AG09309 (cell line): ENCODE measurements at regions not wholly inside any gene's neighbourhood (a gene's known extent, or its start where the extent isn't known, plus 50 kb on each side); places are given as distances from the start of the nearest gene placed in this dataset.
A peak's percentile ranks its signal among the peaks of the same experiment; 100 is the strongest.
"Not testable (repeated sequence)": the region's sequence is repeated elsewhere in the genome, so short reads cannot be mapped to it uniquely, and the experiment has no call there.

Experiments
- DNase-seq: peaks from one replicate; pipeline ENCODE4 v3.0.0-alpha.2; 2010; ENCODE audit warnings: low read depth
- H3K4me3 ChIP-seq: 2 replicates; pipeline ENCODE4 v1.5.1; 2011; ENCODE audit warnings: mild to moderate bottlenecking, low read depth, low read length, moderate library complexity; ENCODE audit not compliant: control insufficient read depth
- CTCF ChIP-seq: IDR thresholded peaks from 2 replicates; pipeline ENCODE4 v1.5.1; 2011; ENCODE audit warnings: mild to moderate bottlenecking, low read depth, low read length, inconsistent platforms; ENCODE audit not compliant: insufficient read depth, control insufficient read depth; ENCODE audit errors: missing control alignments

DNA sequence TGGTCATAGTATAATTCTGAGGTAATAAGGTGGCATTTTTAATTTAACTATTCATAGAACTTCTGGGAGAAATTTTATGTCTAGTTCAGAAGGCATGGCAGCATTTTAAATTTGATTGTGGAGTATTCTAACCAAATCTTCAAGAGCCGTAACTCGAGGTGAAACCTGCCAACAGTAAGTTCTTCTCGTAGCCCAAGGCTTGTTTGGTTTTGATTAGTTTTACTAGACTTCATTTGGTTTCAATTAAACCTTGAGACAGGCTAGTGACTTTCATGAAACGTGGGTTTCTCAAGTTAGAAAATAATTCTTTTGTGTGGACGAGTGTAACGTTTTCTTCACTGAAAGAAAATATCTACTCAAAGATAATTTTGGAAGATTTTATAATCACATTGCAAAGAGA is 395.5 kb downstream of the USP25 start:
- no peak for TF ChIP-seq CTCF
- DNase-seq, result peak; percentile 56
- peak overlapping the region; percentile 20; the same call in 1 of the 2 replicates for H3K4me3 ChIP-seq

DNA sequence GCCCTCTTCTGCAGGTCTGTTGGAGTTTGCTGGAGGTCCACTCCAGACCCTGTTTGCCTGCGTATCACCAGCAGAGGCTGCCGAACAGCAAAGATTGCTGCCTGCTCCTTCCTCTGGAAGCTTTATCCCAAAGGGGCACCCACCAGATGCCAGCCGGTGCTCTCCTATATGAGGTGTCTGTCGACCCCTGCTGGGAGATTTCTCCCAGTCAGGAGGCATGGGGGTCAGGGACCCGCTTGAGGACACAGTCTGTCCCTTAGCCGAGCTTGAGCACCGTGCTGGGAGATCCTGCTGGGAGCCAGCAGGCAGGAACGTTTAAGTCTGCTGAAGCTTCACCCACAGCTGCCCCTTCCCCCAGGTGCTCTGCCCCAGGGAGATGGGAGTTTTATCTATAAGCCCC is 402.7 kb downstream of the USP25 start:
- not testable (repeated sequence) for DNase-seq, H3K4me3 ChIP-seq

DNA sequence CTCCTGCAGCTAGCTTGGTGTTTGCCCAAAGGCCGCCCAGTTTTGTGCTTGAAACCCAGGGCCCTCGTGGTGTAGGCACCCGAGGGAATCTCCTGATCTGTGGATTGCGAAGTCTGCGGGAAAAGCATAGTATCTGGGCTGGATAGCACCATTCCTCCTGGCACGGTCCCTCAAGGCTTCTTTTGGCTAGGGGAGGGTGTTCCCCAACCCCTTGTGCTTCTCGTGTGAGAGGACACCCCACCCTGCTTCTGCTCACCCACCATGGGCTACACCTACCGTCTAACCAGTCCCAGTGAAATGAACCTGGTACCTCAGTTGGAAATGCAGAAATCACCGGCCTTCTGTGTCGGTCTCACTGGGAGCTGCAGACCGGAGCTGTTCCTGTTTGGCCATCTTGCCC is 403.5 kb downstream of the USP25 start:
- TF ChIP-seq CTCF, result no peak
- DNase-seq, result no peak
- H3K4me3 ChIP-seq, result no peak overlapping the region

DNA sequence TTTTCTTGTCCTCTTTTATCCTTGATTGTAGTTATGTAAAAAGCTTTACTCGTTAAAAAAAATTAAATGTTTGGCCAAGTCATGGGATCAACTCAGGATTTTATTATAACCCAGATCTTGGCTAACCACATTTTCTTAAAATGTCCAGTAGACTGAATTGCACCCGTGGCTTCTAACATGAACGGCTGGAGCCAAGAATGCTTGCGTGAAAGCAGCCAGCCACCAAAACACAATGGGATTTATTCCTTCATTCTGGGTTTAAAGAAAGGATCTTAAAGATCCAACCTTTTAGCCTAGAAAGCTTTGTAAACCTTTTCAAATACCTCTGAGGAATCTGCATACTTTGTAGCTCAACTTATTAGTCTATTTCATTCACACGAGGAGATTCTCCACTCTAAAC is 404.4 kb downstream of the USP25 start:
- no peak for DNase-seq
- no peak for TF ChIP-seq CTCF
- H3K4me3 ChIP-seq, result no peak overlapping the region

- TF ChIP-seq CTCF, result no peak
- no peak overlapping the region for H3K4me3 ChIP-seq
- no peak for DNase-seq
Observed at GRCh38 chr21:16137106-16137505, 407.3 kb downstream of the USP25 start.

DNA sequence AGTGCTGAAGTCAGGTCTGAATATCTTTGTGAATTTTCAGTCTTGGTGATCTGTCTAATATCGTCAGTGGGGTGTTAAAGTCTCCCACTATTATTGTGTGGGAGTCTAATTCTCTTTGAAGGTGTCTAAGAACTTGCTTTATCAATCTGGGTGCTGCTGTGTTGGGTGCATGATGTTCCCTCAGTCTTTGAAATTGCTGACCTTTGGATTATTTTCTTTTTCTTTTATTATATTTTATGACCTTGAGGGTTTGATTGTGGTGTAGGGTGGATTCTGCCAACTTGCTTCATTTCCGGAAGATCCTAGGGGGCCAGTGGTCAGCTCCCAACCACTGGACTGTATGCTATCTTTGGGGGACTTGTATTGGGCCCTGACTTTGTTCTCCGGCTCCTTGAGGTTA is 415.3 kb downstream of the USP25 start:
- no peak overlapping the region for H3K4me3 ChIP-seq
- TF ChIP-seq CTCF, result no peak
- no peak for DNase-seq

DNA sequence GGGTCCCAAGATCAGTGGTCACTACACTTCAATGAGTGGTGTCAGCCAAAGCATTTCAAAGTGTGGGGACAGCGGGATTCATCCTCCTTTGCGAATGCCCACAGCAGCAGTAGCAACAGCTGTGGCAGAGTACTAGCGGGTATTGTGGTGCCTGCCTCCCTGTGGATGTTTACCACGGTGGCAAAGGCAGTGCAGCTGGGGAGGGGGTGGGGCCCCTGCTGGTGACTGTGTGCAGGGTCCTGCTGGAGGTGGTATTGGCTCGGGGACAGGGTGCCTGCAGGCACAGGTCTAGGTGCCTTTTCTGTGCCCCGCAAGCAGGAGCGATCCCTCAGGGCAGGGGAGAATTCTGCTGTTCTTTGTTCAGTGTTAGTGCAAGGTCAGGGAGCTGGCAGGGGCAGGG is 415.7 kb downstream of the USP25 start:
- no peak for TF ChIP-seq CTCF
- DNase-seq, result no peak

More for the DNA sequence above, 415.7 kb downstream of the USP25 start:
- no peak overlapping the region for H3K4me3 ChIP-seq
